Osteocyte (in vitro differentiated cells): ENCODE measurements at regions not wholly inside any gene's neighbourhood (a gene's known extent, or its start where the extent isn't known, plus 50 kb on each side); places are given as distances from the start of the nearest gene placed in this dataset.

Source experiments
- DNase-seq: peaks from one replicate; pipeline ENCODE4 v3.0.0; 2021; ENCODE audit warnings: mixed read lengths; ENCODE audit not compliant: unreplicated experiment; ENCODE audit errors: extremely low spot score
- H3K27ac Mint-ChIP-seq: one replicate; pipeline ENCODE4 v1.8.0; 2021; ENCODE audit warnings: mild to moderate bottlenecking, mixed read lengths; ENCODE audit not compliant: unreplicated experiment
- H3K27me3 Mint-ChIP-seq: one replicate; pipeline ENCODE4 v1.8.0; 2021; ENCODE audit warnings: mixed read lengths; ENCODE audit not compliant: unreplicated experiment
- H3K36me3 Mint-ChIP-seq: one replicate; pipeline ENCODE4 v1.8.0; 2021; ENCODE audit warnings: mixed read lengths; ENCODE audit not compliant: unreplicated experiment
- H3K4me1 Mint-ChIP-seq: one replicate; pipeline ENCODE4 v1.8.0; 2021; ENCODE audit warnings: mixed read lengths; ENCODE audit not compliant: unreplicated experiment
- H3K4me3 Mint-ChIP-seq: one replicate; pipeline ENCODE4 v1.8.0; 2021; ENCODE audit warnings: mild to moderate bottlenecking, moderate library complexity, mixed read lengths; ENCODE audit not compliant: unreplicated experiment
- H3K9me3 Mint-ChIP-seq: one replicate; pipeline ENCODE4 v1.8.0; 2021; ENCODE audit warnings: mixed read lengths; ENCODE audit not compliant: unreplicated experiment
- CTCF ChIP-seq: fragments of 200-600 bp; sonication (generic); IDR thresholded peaks from 2 replicates; pipeline ENCODE4 v1.5.0; 2021; ENCODE audit warnings: antibody characterized with exemption, mild to moderate bottlenecking, moderate library complexity

DNA sequence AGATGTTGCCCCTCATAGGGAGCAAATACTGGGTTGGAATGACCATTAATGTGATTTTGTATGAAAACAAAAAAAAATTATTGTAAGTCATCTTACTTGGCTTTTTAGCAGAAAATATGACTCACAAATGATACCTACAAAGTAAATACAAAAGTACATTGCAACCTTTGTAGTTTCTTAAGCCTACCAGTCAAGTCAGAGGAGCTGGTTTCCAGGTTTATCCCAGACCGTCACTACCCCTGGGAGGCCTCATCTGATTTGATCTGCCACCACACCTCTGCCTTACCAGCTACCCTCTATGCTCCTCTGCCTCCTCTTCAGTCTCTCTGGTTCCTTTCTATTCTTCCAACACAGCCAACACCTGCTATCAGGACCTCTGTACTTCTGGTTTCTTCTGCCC lies 349.9 kb upstream of the CCNH start:
- Mint-ChIP-seq H3K4me3 (no peak overlapping the region), H3K27me3 (peaks cover 5% of the 10 kb centered on the region)

GRCh38 chr5:87756951-87757350 lies 344.2 kb upstream of the CCNH start:
- TF ChIP-seq CTCF: no peak
- H3K36me3 Mint-ChIP-seq: no peaks in the 10 kb centered on the region
- peaks cover 2% of the 10 kb centered on the region for H3K27me3 Mint-ChIP-seq
- DNase-seq: no peak
- H3K27ac Mint-ChIP-seq: no peak overlapping the region
- H3K4me1 Mint-ChIP-seq: no peaks in the 10 kb centered on the region
- no peak overlapping the region for H3K4me3 Mint-ChIP-seq
- no peaks in the 10 kb centered on the region for H3K9me3 Mint-ChIP-seq

More for the DNA sequence above, 349.9 kb upstream of the CCNH start:
- no peak for TF ChIP-seq CTCF
- no peak for DNase-seq
- Mint-ChIP-seq H3K4me1 (no peaks in the 10 kb centered on the region), H3K9me3 (no peaks in the 10 kb centered on the region), H3K36me3 (no peaks in the 10 kb centered on the region), H3K27ac (no peak overlapping the region)

GRCh38 chr5:87755360-87755759 lies 342.6 kb upstream of the CCNH start:
- DNase-seq: no peak
- no peaks in the 10 kb centered on the region for H3K27me3 Mint-ChIP-seq
- H3K27ac Mint-ChIP-seq: no peak overlapping the region
- no peaks in the 10 kb centered on the region for H3K4me1 Mint-ChIP-seq
- no peak for TF ChIP-seq CTCF
- H3K4me3 Mint-ChIP-seq: no peak overlapping the region
- no peaks in the 10 kb centered on the region for H3K36me3 Mint-ChIP-seq
- H3K9me3 Mint-ChIP-seq: no peaks in the 10 kb centered on the region

DNA sequence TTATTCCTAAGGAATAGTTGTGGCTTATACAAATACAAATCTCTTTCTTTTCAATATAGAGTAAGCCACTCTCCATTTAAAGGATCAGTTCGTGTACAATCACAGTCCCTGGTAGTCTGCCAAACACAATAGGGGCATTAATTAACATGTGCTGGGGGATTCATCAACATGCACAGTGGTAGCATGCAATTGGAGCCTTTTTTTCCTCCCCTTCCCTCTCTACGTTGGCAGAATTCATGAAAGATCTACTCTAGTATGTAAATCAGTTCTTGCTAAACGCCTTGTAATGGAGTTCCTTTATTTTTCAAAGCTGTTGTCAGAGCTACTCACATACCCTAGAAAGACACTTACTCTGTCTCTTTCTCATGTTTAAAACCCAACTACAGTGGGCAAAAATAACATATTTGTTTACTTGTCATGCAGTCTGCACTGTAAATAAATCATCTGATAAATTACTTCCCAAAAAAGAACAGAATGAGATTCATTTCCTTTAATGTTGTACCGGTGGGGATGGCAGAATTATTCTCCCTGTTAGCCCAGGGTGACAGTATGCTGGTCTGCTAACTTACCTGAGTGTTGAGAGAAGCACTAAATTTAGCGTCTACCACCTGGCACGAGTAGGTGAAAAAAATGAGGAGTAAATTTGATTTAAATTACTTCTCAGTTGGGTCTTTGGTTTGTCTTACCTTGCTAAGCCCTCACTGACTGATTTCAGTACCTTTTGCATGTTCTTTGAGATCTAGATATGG lies 341.5 kb upstream of the CCNH start:
- Mint-ChIP-seq H3K4me1 (no peaks in the 10 kb centered on the region), H3K36me3 (no peaks in the 10 kb centered on the region), H3K27me3 (no peaks in the 10 kb centered on the region), H3K9me3 (no peaks in the 10 kb centered on the region), H3K27ac (no peak overlapping the region), H3K4me3 (no peak overlapping the region)
- no peak for TF ChIP-seq CTCF
- no peak for DNase-seq

- Mint-ChIP-seq H3K9me3 (no peaks in the 10 kb centered on the region), H3K27ac (no peak overlapping the region), H3K27me3 (no peaks in the 10 kb centered on the region), H3K4me1 (no peaks in the 10 kb centered on the region), H3K4me3 (no peak overlapping the region), H3K36me3 (no peaks in the 10 kb centered on the region)
- TF ChIP-seq CTCF: no peak
- DNase-seq: no peak
These were observed 339.6 kb upstream of the CCNH start for GRCh38 chr5:87752362-87752761.
